Tibial nerve (tissue), 4 donors: ENCODE measurements at regions not wholly inside any gene's neighbourhood (a gene's known extent, or its start where the extent isn't known, plus 50 kb on each side); places are given as distances from the start of the nearest gene placed in this dataset.
"Not testable (repeated sequence)": the region's sequence is repeated elsewhere in the genome, so short reads cannot be mapped to it uniquely, and the experiment has no call there.

Experiments
- DNase-seq, 2 donors: peaks; one replicate each; pipeline ENCODE4 v3.0.0-alpha.2; 2019; ENCODE audit warnings: low spot score in 2 of 2
- H3K27ac ChIP-seq, 4 donors: fragments of 200-600 bp; sonication (generic) in 3 of 4; one replicate each; pipeline ENCODE4 v1.5.1; 2017 to 2019; ENCODE audit warnings: mild to moderate bottlenecking in 1 of 4
- H3K27me3 ChIP-seq, 2 donors: fragments of 200-600 bp; sonication (generic) in 1 of 2; one replicate each; pipeline versions ENCODE4 v1.5.1 to v1.6.0; 2017 to 2019
- H3K36me3 ChIP-seq, 3 donors: fragments of 200-600 bp; sonication (generic); one replicate each; pipeline ENCODE4 v1.5.1; 2018 to 2019
- H3K4me1 ChIP-seq, 4 donors: fragments of 200-600 bp; sonication (generic) in 3 of 4; one replicate each; pipeline ENCODE4 v1.5.1; 2017 to 2019
- H3K4me3 ChIP-seq, 4 donors: fragments of 200-600 bp; sonication (generic) in 3 of 4; one replicate each; pipeline ENCODE4 v1.5.1; 2017 to 2019; ENCODE audit warnings: mild to moderate bottlenecking in 1 of 4, moderate library complexity in 1 of 4
- H3K9me3 ChIP-seq, 4 donors: fragments of 200-600 bp; sonication (generic) in 3 of 4; one replicate each; pipeline ENCODE4 v1.5.1; 2017 to 2019
- WGBS, 2 donors: methylation state at CpG; one replicate each; pipeline ENCODE4 v1.1.5; 2018; 5-methylcytosine and 5-hydroxymethylcytosine counted together

GRCh38 chr21:8194042-8194441, 2327.3 kb upstream of the TPTE start:
- not testable (repeated sequence) for DNase-seq, H3K4me1 ChIP-seq, H3K9me3 ChIP-seq, H3K36me3 ChIP-seq, H3K4me3 ChIP-seq, H3K27me3 ChIP-seq, H3K27ac ChIP-seq
- no CpG with 5 or more reads among the region's 17 CpGs for WGBS, 2 donors

GRCh38 chr21:8197377-8198027, 2323.9 kb upstream of the TPTE start:
- H3K27me3 ChIP-seq, H3K4me3 ChIP-seq, H3K27ac ChIP-seq, H3K4me1 ChIP-seq, H3K9me3 ChIP-seq, DNase-seq, H3K36me3 ChIP-seq: not testable (repeated sequence)
- no CpG with 5 or more reads among the region's 20 CpGs for WGBS, 2 donors

- no CpG with 5 or more reads among the region's 111 CpGs for WGBS, 2 donors
Measured at GRCh38 chr21:8205094-8205891, 2316.1 kb upstream of the TPTE start.

DNA sequence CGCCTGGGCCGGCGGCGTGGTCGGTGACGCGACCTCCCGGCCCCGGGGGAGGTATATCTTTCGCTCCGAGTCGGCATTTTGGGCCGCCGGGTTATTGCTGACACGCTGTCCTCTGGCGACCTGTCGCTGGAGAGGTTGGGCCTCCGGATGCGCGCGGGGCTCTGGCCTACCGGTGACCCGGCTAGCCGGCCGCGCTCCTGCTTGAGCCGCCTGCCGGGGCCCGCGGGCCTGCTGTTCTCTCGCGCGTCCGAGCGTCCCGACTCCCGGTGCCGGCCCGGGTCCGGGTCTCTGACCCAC, 2315.5 kb upstream of the TPTE start:
- not testable (repeated sequence) for H3K27me3 ChIP-seq, H3K9me3 ChIP-seq, H3K27ac ChIP-seq, H3K36me3 ChIP-seq, H3K4me3 ChIP-seq, DNase-seq, H3K4me1 ChIP-seq
- WGBS, 2 donors, result no CpG with 5 or more reads among the region's 40 CpGs

More at GRCh38 chr21:8205094-8205891, 2316.1 kb upstream of the TPTE start:
- DNase-seq, H3K27me3 ChIP-seq, H3K9me3 ChIP-seq, H3K4me1 ChIP-seq, H3K4me3 ChIP-seq, H3K36me3 ChIP-seq, H3K27ac ChIP-seq: not testable (repeated sequence)

DNA sequence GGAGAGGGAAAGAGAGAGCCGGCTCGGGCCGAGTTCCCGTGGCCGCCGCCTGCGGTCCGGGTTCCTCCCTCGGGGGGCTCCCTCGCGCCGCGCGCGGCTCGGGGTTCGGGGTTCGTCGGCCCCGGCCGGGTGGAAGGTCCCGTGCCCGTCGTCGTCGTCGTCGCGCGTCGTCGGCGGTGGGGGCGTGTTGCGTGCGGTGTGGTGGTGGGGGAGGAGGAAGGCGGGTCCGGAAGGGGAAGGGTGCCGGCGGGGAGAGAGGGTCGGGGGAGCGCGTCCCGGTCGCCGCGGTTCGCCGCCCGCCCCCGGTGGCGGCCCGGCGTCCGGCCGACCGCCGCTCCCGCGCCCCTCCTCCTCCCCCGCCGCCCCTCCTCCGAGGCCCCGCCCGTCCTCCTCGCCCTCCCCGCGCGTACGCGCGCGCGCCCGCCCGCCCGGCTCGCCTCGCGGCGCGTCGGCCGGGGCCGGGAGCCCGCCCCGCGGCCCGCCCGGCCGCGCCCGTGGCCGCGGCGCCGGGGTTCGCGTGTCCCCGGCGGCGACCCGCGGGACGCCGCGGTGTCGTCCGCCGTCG, 2308.3 kb upstream of the TPTE start:
- H3K36me3 ChIP-seq, H3K4me1 ChIP-seq, H3K27me3 ChIP-seq, H3K4me3 ChIP-seq, H3K9me3 ChIP-seq, H3K27ac ChIP-seq: not testable (repeated sequence)
- DNase-seq, result peak; percentile 27 to 33
- 49% methylated on average over 39 of the region's 111 CpGs; no CpG with 5 or more reads in 1 of the 2 donors for WGBS, 2 donors

- WGBS, 2 donors, result no CpG with 5 or more reads among the region's 70 CpGs
- H3K36me3 ChIP-seq, H3K4me3 ChIP-seq, H3K9me3 ChIP-seq, H3K4me1 ChIP-seq, DNase-seq, H3K27me3 ChIP-seq, H3K27ac ChIP-seq: not testable (repeated sequence)
Measured at GRCh38 chr21:8214539-8214938, 2306.8 kb upstream of the TPTE start.

DNA sequence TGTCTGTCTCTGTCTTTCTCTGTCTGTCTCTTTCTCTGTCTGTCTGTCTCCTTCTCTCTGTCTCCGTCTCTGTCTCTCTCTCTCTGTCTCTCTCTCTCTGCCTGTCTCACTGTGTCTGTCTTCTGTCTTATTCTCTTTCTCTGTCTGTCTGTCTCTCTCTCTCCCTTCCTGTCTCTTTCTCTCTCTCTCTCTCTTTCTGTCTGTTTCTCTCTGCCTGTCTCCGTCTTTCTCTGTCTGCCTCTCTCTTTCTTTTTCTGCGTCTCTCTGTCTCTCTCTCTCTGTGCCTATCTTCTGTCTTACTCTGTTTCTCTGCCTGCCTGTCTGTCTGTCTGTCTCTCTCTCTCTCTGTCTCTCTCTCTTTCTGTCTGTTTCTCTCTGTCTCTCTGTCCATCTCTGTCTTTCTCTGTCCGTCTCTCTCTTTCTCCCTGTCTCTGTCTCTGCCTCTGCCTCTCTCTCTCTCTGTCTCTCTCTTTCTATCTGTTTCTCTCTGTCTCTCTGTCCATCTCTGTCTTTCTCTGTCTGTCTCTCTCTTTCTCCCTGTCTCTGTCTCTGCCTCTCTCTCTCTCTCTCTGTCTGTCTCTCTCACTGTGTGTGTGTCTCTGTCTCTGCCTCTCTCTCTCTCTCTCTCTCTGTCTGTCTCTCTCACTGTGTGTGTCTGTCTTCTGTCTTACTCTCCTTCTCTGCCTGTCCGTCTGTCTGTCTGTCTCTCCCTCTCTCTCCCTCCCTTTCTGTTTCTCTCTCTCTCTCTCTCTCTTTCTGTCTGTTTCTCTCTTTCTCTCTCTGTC, 2291.8 kb upstream of the TPTE start:
- WGBS, 2 donors, result no CpG with 5 or more reads among the region's 5 CpGs

GRCh38 chr21:8231252-8231651, 2290.1 kb upstream of the TPTE start:
- H3K4me3 ChIP-seq, H3K36me3 ChIP-seq, H3K27ac ChIP-seq, H3K9me3 ChIP-seq, DNase-seq, H3K4me1 ChIP-seq, H3K27me3 ChIP-seq: not testable (repeated sequence)
- 87 to 90% methylated on average over 5 of the region's 12 CpGs for WGBS, 2 donors

More for the DNA sequence above, 2291.8 kb upstream of the TPTE start:
- H3K36me3 ChIP-seq, H3K4me3 ChIP-seq, H3K9me3 ChIP-seq, DNase-seq, H3K27ac ChIP-seq, H3K4me1 ChIP-seq, H3K27me3 ChIP-seq: not testable (repeated sequence)

DNA sequence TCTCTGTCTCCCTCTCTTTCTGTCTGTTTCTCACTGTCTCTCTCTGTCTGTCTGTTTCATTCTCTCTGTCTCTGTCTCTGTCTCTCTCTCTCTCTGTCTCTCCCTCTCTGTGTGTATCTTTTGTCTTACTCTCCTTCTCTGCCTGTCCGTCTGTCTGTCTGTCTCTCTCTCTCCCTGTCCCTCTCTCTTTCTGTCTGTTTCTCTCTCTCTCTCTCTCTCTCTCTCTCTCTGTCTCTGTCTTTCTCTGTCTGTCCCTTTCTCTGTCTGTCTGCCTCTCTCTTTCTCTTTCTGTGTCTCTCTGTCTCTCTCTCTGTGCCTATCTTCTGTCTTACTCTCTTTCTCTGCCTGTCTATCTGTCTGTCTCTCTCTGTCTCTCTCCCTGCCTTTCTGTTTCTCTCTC, 2288.4 kb upstream of the TPTE start:
- not testable (repeated sequence) for H3K36me3 ChIP-seq, H3K27me3 ChIP-seq, H3K9me3 ChIP-seq, H3K4me1 ChIP-seq, H3K4me3 ChIP-seq, DNase-seq, H3K27ac ChIP-seq
- WGBS, 2 donors, result 77 to 80% methylated on average over 1 of the region's 1 CpG

DNA sequence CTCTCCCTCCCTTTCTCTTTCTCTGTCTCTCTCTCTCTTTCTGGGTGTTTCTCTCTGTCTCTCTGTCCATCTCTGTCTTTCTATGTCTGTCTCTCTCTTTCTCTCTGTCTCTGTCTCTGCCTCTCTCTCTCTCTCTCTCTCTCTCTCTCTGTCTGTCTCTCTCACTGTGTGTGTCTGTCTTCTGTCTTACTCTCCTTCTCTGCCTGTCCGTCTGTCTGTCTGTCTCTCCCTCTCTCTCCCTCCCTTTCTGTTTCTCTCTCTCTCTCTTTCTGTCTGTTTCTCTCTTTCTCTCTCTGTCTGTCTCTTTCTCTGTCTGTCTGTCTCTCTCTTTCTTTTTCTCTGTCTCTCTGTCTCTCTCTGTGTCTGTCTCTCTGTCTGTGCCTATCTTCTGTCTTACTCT, 2287.3 kb upstream of the TPTE start:
- H3K4me1 ChIP-seq, H3K4me3 ChIP-seq, H3K36me3 ChIP-seq, DNase-seq, H3K27me3 ChIP-seq, H3K9me3 ChIP-seq, H3K27ac ChIP-seq: not testable (repeated sequence)
- WGBS, 2 donors, result 78 to 82% methylated on average over 1 of the region's 1 CpG

- not testable (repeated sequence) for H3K4me3 ChIP-seq, H3K36me3 ChIP-seq, DNase-seq, H3K9me3 ChIP-seq, H3K27ac ChIP-seq, H3K27me3 ChIP-seq, H3K4me1 ChIP-seq
- no CpG with 5 or more reads among the region's 49 CpGs for WGBS, 2 donors
Measured at GRCh38 chr21:8244723-8245641, 2276.4 kb upstream of the TPTE start.

DNA sequence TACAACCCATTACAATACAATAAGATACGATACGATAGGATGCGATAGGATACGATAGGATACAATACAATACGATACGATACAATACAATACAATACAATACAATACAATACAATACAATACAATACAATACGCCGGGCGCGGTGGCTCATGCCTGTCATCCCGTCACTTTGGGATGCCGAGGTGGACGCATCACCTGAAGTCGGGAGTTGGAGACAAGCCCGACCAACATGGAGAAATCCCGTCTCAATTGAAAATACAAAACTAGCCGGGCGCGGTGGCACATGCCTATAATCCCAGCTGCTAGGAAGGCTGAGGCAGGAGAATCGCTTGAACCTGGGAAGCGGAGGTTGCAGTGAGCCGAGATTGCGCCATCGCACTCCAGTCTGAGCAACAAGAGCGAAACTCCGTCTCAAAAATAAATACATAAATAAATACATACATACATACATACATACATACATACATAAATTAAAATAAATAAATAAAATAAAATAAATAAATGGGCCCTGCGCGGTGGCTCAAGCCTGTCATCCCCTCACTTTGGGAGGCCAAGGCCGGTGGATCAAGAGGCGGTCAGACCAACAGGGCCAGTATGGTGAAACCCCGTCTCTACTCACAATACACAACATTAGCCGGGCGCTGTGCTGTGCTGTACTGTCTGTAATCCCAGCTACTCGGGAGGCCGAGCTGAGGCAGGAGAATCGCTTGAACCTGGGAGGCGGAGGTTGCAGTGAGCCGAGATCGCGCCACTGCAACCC, 2275.6 kb upstream of the TPTE start:
- not testable (repeated sequence) for H3K27ac ChIP-seq, H3K27me3 ChIP-seq, DNase-seq, H3K36me3 ChIP-seq, H3K4me1 ChIP-seq, H3K4me3 ChIP-seq, H3K9me3 ChIP-seq
- WGBS, 2 donors, result no CpG with 5 or more reads among the region's 40 CpGs
